Smooth muscle cell (in vitro differentiated cells): ENCODE measurements at regions not wholly inside any gene's neighbourhood (a gene's known extent, or its start where the extent isn't known, plus 50 kb on each side); places are given as distances from the start of the nearest gene placed in this dataset.
A peak's percentile ranks its signal among the peaks of the same experiment; 100 is the strongest.

Experiments
- DNase-seq: peaks from one replicate; lab custom pipeline; 2025; ENCODE audit not compliant: unreplicated experiment; lab: John Stamatoyannopoulos, UW
- H2AFZ ChIP-seq: fragments of 200-600 bp; sonication (generic); 2 replicates; pipeline ENCODE4 v1.6.0; 2016; ENCODE audit warnings: antibody characterized with exemption, low read depth, mild to moderate bottlenecking
- H3F3A ChIP-seq: fragments of 200-600 bp; sonication (generic); 2 replicates; pipeline ENCODE4 v1.6.0; 2017; ENCODE audit warnings: antibody characterized with exemption, low read depth
- H3K27ac ChIP-seq: fragments of 200-600 bp; sonication (generic); 2 replicates; pipeline ENCODE4 v1.5.1; 2016; ENCODE audit warnings: low read depth, mild to moderate bottlenecking
- H3K27me3 ChIP-seq: fragments of 200-600 bp; sonication (generic); 2 replicates; pipeline ENCODE4 v1.6.1; 2016; ENCODE audit warnings: low read depth, mild to moderate bottlenecking
- H3K36me3 ChIP-seq: fragments of 200-600 bp; sonication (generic); 2 replicates; pipeline ENCODE4 v1.5.1; 2016; ENCODE audit warnings: low read depth
- H3K4me1 ChIP-seq: fragments of 200-600 bp; sonication (generic); 2 replicates; pipeline ENCODE4 v1.5.1; 2016; ENCODE audit warnings: low read depth
- H3K4me2 ChIP-seq: fragments of 200-600 bp; sonication (generic); 2 replicates; pipeline ENCODE4 v1.6.0; 2016; ENCODE audit warnings: mild to moderate bottlenecking
- H3K4me3 ChIP-seq: fragments of 200-600 bp; sonication (generic); 2 replicates; pipeline ENCODE4 v1.5.1; 2016; ENCODE audit warnings: mild to moderate bottlenecking
- H3K79me2 ChIP-seq: fragments of 200-600 bp; sonication (generic); 2 replicates; pipeline ENCODE4 v1.6.0; 2016; ENCODE audit warnings: low read depth, mild to moderate bottlenecking
- H3K9ac ChIP-seq: fragments of 200-600 bp; sonication (generic); 2 replicates; pipeline ENCODE4 v1.6.0; 2016; ENCODE audit warnings: low read depth
- H3K9me3 ChIP-seq: fragments of 200-600 bp; sonication (generic); replicated peaks from 2 replicates; pipeline ENCODE4 v1.5.1; 2016; ENCODE audit warnings: low read depth
- H4K20me1 ChIP-seq: fragments of 200-600 bp; sonication (generic); 2 replicates; pipeline ENCODE4 v1.6.0; 2016; ENCODE audit warnings: low read depth
- WGBS: methylation state at CpG from one replicate; pipeline ENCODE4 v1.1.7; 2016; ENCODE audit warnings: low lambda C conversion rate; 5-methylcytosine and 5-hydroxymethylcytosine counted together
- TF ChIP-seq, protein P1 (sequence below): fragments of 200-600 bp; sonication (generic); IDR thresholded peaks from 2 replicates; pipeline ENCODE4 v1.5.1; 2017; ENCODE audit warnings: borderline replicate concordance, mild to moderate bottlenecking, antibody characterized with exemption; ENCODE audit not compliant: insufficient read depth, poor library complexity, severe bottlenecking

DNA sequence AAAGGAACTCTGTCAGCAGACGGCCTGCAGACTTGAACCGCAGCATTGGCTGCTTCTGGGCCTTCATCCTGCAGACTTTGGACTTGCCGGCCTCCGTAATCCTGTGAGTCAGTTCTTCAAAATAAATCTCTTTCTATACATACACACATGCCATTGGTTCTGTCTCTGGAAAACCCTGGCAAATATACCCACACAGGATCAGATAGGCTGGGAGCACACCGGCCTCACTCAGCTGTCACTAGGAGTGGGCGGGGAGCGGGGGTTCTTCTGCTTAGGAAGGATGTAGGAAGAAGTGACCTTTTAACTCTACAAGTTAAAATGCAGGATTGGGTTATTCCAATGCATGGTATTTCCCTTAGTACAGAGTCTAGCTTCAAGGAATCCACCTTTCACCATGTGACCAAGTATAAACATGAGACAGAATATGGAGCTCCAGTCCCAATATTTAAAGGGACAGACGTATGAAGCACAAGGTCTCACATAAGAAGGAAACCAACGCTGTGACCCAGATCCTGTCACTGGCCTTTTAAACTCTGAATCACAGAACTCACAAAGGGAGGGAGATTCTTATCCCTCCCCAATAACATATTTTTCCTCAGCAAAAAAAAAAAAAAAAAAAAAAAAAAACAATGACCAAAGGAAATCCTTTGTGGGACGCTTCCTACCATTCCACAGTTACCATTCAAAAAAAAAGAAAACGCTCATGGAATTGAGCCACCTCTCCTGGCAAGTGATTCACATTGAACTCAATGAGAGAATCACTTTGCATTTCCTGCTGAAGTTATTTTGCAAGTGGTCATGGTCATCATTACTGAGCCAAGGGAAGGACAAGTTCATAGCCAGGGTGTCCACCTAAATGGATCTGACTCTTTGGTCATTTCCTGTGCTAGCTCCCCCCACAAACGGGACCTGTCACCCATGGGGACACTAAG, 352.9 kb downstream of the FOXO1 start:
- Histone ChIP-seq H3F3A (no peaks in the 10 kb centered on the region), H3K4me1 (no peaks in the 10 kb centered on the region), H3K9me3 (no peaks in the 10 kb centered on the region), H4K20me1 (no peaks in the 10 kb centered on the region), H3K27me3 (no peaks in the 10 kb centered on the region), H3K9ac (no peak overlapping the region), H3K4me3 (no peak overlapping the region), H3K27ac (no peak overlapping the region), H3K79me2 (no peaks in the 10 kb centered on the region), H3K36me3 (no peaks in the 10 kb centered on the region), H2AFZ (no peak overlapping the region), H3K4me2 (no peak overlapping the region)
- TF ChIP-seq, protein P1, sequence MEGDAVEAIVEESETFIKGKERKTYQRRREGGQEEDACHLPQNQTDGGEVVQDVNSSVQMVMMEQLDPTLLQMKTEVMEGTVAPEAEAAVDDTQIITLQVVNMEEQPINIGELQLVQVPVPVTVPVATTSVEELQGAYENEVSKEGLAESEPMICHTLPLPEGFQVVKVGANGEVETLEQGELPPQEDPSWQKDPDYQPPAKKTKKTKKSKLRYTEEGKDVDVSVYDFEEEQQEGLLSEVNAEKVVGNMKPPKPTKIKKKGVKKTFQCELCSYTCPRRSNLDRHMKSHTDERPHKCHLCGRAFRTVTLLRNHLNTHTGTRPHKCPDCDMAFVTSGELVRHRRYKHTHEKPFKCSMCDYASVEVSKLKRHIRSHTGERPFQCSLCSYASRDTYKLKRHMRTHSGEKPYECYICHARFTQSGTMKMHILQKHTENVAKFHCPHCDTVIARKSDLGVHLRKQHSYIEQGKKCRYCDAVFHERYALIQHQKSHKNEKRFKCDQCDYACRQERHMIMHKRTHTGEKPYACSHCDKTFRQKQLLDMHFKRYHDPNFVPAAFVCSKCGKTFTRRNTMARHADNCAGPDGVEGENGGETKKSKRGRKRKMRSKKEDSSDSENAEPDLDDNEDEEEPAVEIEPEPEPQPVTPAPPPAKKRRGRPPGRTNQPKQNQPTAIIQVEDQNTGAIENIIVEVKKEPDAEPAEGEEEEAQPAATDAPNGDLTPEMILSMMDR, result no peak
- DNase-seq, result no peak
- 86% methylated on average over 12 of the region's 12 CpGs for WGBS

DNA sequence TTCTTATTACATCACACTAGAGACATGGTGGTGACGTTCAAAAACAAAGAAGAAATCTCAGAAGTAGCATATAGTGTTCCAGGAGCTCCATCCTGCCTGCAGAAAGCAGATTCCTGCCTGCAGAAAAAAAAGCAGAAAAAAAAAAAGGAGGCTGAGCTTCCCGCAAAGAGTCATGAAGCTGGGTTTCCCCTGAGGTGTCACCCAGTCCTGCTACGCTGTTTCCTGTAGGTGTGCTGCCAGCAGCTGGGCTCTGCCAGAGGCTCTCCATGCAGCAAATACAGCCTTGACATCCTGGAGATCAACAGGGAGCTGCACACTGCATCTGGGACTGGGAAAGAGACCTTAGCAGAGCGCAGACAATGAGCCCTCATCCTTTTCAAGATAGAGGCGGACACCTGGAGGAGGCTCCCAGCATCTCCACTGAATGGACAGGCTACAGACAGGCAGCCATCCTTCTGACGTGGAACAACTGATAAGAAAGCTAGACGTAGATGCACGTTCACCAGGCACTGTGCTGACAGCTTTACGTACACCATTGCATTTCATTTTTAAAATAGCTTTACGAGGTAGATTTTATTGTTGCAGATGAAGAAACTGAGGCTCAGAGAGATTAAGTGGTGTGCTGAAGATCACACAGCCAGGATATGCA, 350.9 kb downstream of the FOXO1 start:
- H3K27me3 ChIP-seq, result no peaks in the 10 kb centered on the region
- no peak overlapping the region for H2AFZ ChIP-seq
- no peaks in the 10 kb centered on the region for H3F3A ChIP-seq
- no peaks in the 10 kb centered on the region for H3K4me1 ChIP-seq
- no peaks in the 10 kb centered on the region for H3K36me3 ChIP-seq
- no peak overlapping the region for H3K9ac ChIP-seq
- DNase-seq, result no peak
- H3K27ac ChIP-seq, result no peak overlapping the region
- H4K20me1 ChIP-seq, result no peaks in the 10 kb centered on the region
- H3K4me3 ChIP-seq, result no peak overlapping the region
- H3K4me2 ChIP-seq, result peak overlapping the region; percentile 31
- WGBS, result 43% methylated on average over 10 of the region's 10 CpGs
- no peaks in the 10 kb centered on the region for H3K9me3 ChIP-seq
- no peaks in the 10 kb centered on the region for H3K79me2 ChIP-seq
- TF ChIP-seq, protein P1, result no peak

DNA sequence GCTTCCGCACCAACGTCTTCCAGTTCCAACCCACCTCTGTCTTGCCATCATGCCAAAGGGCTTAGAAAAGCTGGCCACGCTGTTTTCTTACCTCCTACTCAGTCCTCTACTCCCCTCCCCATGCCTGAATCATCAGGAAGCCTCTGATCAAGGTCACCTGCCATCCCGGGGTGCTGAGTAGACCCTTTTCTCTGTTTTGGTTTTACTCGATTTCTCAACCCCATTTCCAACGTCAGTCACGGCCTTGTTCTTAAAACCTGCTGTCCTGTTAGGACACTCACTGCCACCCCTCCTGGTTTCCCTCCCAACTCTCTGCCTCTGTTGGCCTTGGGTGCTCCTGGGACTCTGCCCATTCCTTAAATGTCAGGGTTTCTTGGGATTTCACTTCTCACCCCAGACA, 350.1 kb downstream of the FOXO1 start:
- Histone ChIP-seq H3K9me3 (no peaks in the 10 kb centered on the region), H3K27me3 (no peaks in the 10 kb centered on the region), H3F3A (no peaks in the 10 kb centered on the region), H4K20me1 (no peaks in the 10 kb centered on the region), H3K4me1 (no peaks in the 10 kb centered on the region), H3K79me2 (no peaks in the 10 kb centered on the region), H2AFZ (no peak overlapping the region), H3K27ac (no peak overlapping the region), H3K9ac (no peak overlapping the region), H3K4me3 (no peak overlapping the region), H3K36me3 (no peaks in the 10 kb centered on the region), H3K4me2 (no peak overlapping the region)
- no peak for DNase-seq
- TF ChIP-seq, protein P1, result no peak
- WGBS, result 84% methylated on average over 7 of the region's 7 CpGs
